SK-N-SH (cell line): ENCODE measurements at regions not wholly inside any gene's neighbourhood (a gene's known extent, or its start where the extent isn't known, plus 50 kb on each side); places are given as distances from the start of the nearest gene placed in this dataset.

Experiments used
- CTCF ChIA-PET: fragments of 300-600, 350-600 bp; formaldehyde crosslinking; extraction: SDS; loops from one replicate; lab custom pipeline; 2021; lab: Yijun Ruan, JAX
- POLR2A ChIA-PET: fragments of 350-600 bp; sonication (Branson Sonifier 250); formaldehyde crosslinking; extraction: SDS; loops from one replicate; lab custom pipeline; 2020; ENCODE audit warnings: antibody characterized with exemption, inconsistent platforms; lab: Yijun Ruan, JAX
- DNase-seq: peaks from one replicate; pipeline ENCODE4 v3.0.0; 2012
- H2AFZ ChIP-seq: fragments of 200-600 bp; sonication (generic); 2 replicates; pipeline ENCODE4 v1.8.1; 2016; ENCODE audit warnings: antibody characterized with exemption, mild to moderate bottlenecking, low read depth
- H3F3A ChIP-seq: fragments of 200-600 bp; sonication (generic); replicated peaks from 2 replicates; pipeline ENCODE3; 2016; ENCODE audit warnings: antibody characterized with exemption, mild to moderate bottlenecking; ENCODE audit not compliant: insufficient read depth
- H3K27ac ChIP-seq, 2 experiments: fragments of 200-500 bp in 1 of 2; fragments of 200-600 bp in 1 of 2; sonication (Bioruptor generic) in 1 of 2; sonication (generic), shearing (Covaris generic) in 1 of 2; 2 replicates each; pipeline versions ENCODE4 v1.5.1 to v1.6.1; 2014 to 2016; ENCODE audit warnings: low read depth in 2 of 2, inconsistent platforms in 1 of 2, low read length in 1 of 2, mild to moderate bottlenecking in 1 of 2, mixed read lengths in 1 of 2
- H3K27me3 ChIP-seq: fragments of 200-600 bp; sonication (generic), shearing (Covaris generic); 2 replicates; pipeline ENCODE4 v1.6.1; 2016; ENCODE audit warnings: mixed run types; ENCODE audit not compliant: insufficient read depth
- H3K36me3 ChIP-seq, 2 experiments: fragments of 200-500 bp in 1 of 2; fragments of 200-600 bp in 1 of 2; sonication (Bioruptor generic) in 1 of 2; sonication (generic) in 1 of 2; replicated peaks in 1 of 2; 2 replicates each; pipeline versions ENCODE3 to v1.5.1; 2014 to 2016; ENCODE audit warnings: low read length in 1 of 2, mild to moderate bottlenecking in 1 of 2; ENCODE audit not compliant: insufficient read depth in 2 of 2, control insufficient read depth in 1 of 2
- H3K4me1 ChIP-seq, 2 experiments: fragments of 200-500 bp in 1 of 2; fragments of 200-600 bp in 1 of 2; sonication (Bioruptor generic) in 1 of 2; sonication (generic), shearing (Covaris generic) in 1 of 2; 2 replicates each; pipeline versions ENCODE4 v1.5.1 to v1.6.1; 2014 to 2016; ENCODE audit warnings: low read depth in 1 of 2, low read length in 1 of 2, mixed run types in 1 of 2; ENCODE audit not compliant: insufficient read depth in 2 of 2, control insufficient read depth in 1 of 2
- H3K4me2 ChIP-seq: fragments of 200-600 bp; sonication (generic), shearing (Covaris generic); 2 replicates; pipeline ENCODE4 v1.6.1; 2017; ENCODE audit warnings: mixed run types
- H3K4me3 ChIP-seq, 2 experiments: fragments of 200-500 bp in 1 of 2; fragments of 200-600 bp in 1 of 2; sonication (Bioruptor generic) in 1 of 2; sonication (generic), shearing (Covaris generic) in 1 of 2; 2 replicates each; pipeline versions ENCODE4 v1.5.1 to v1.8.1; 2014 to 2016; ENCODE audit warnings: low read depth in 2 of 2, inconsistent platforms in 1 of 2, low read length in 1 of 2, mild to moderate bottlenecking in 1 of 2, mixed read lengths in 1 of 2, moderate library complexity in 1 of 2
- H3K79me2 ChIP-seq: fragments of 200-600 bp; sonication (generic); 2 replicates; pipeline ENCODE4 v1.8.1; 2017; ENCODE audit warnings: mild to moderate bottlenecking; ENCODE audit not compliant: insufficient read depth
- H3K9ac ChIP-seq: fragments of 200-600 bp; sonication (generic); 2 replicates; pipeline ENCODE4 v1.6.1; 2017; ENCODE audit warnings: mixed run types
- H3K9me2 ChIP-seq: fragments of 200-600 bp; sonication (generic); 2 replicates; pipeline ENCODE4 v1.6.1; 2017; ENCODE audit warnings: mixed run types
- H3K9me3 ChIP-seq: fragments of 200-600 bp; sonication (generic); 2 replicates; pipeline ENCODE4 v1.6.1; 2017; ENCODE audit warnings: mixed run types, mild to moderate bottlenecking, moderate library complexity
- H4K20me1 ChIP-seq: fragments of 200-600 bp; sonication (generic); 2 replicates; pipeline ENCODE4 v1.6.1; 2017; ENCODE audit warnings: mild to moderate bottlenecking, mixed run types; ENCODE audit not compliant: insufficient read depth
- CHD2 ChIP-seq: fragments of 150-350 bp; IDR thresholded peaks from 2 replicates; pipeline ENCODE4 v1.6.1; 2018; ENCODE audit warnings: low read length; ENCODE audit not compliant: partially characterized antibody
- EZH2phosphoT487 ChIP-seq: fragments of 200-600 bp; sonication (generic); IDR thresholded peaks from 2 replicates; pipeline ENCODE4 v1.6.1; 2017; ENCODE audit warnings: low read depth, mixed run types, mild to moderate bottlenecking, antibody characterized with exemption, moderate library complexity, borderline replicate concordance
- FOXJ3 ChIP-seq: sonication (generic); formaldehyde crosslinking; IDR thresholded peaks from 2 replicates; pipeline ENCODE4 v1.5.1; 2020; ENCODE audit warnings: mild to moderate bottlenecking, missing genetic modification reagents
- GATA2 ChIP-seq: sonication (generic); formaldehyde crosslinking; IDR thresholded peaks from 2 replicates; pipeline ENCODE4 v1.5.0; 2020; ENCODE audit warnings: mild to moderate bottlenecking, missing genetic modification reagents
- IRF3 ChIP-seq: fragments of 150-350 bp; IDR thresholded peaks from 2 replicates; pipeline ENCODE4 v1.6.1; 2016; ENCODE audit warnings: mild to moderate bottlenecking, low read depth, low read length
- MAX ChIP-seq: IDR thresholded peaks from 2 replicates; pipeline ENCODE4 v1.4.0; 2012; ENCODE audit warnings: low read depth
- MXI1 ChIP-seq: IDR thresholded peaks from 2 replicates; pipeline ENCODE4 v1.6.1; 2012; ENCODE audit warnings: mild to moderate bottlenecking, low read depth, low read length, improper control_type of control experiment
- NFIC ChIP-seq: IDR thresholded peaks from 2 replicates; pipeline ENCODE4 v1.4.0; 2012; ENCODE audit warnings: borderline replicate concordance
- NRF1 ChIP-seq: IDR thresholded peaks from 2 replicates; pipeline ENCODE4 v1.6.1; 2012; ENCODE audit warnings: low read depth, mild to moderate bottlenecking, low read length
- POLR2AphosphoS5 ChIP-seq: IDR thresholded peaks from 2 replicates; pipeline ENCODE4 v1.6.1; 2012; ENCODE audit warnings: low read depth, low read length
- RCOR1 ChIP-seq: fragments of 150-350 bp; IDR thresholded peaks from 2 replicates; pipeline ENCODE4 v1.6.1; 2017; ENCODE audit warnings: antibody characterized with exemption, low read length
- REST ChIP-seq: IDR thresholded peaks from 2 replicates; pipeline ENCODE4 v1.6.1; 2012; ENCODE audit warnings: mild to moderate bottlenecking, low read depth, low read length, moderate library complexity
- RXRA ChIP-seq: IDR thresholded peaks from 2 replicates; pipeline ENCODE4 v1.4.0; 2012; ENCODE audit warnings: low read depth, mild to moderate bottlenecking, borderline replicate concordance
- SMC3 ChIP-seq: IDR thresholded peaks from 2 replicates; pipeline ENCODE4 v1.6.1; 2012; ENCODE audit warnings: low read depth, low read length, improper control_type of control experiment
- WGBS: methylation state at CpG from one replicate; pipeline ENCODE4 v1.1.6; 2017; ENCODE audit warnings: low lambda C conversion rate; 5-methylcytosine and 5-hydroxymethylcytosine counted together

- ChIA-PET POLR2A (no interaction called here), CTCF (interaction anchor here (1.2 to 1.5 kb wide), 2 partner anchors 10 to 997 kb away, joined by 3 read pairs; no protein-coding TSS in a partner anchor)
- no peak for DNase-seq
- Histone ChIP-seq H3K9me2 (no peaks in the 10 kb centered on the region), H3K27me3 (no peaks in the 10 kb centered on the region), H3K9me3 (no peaks in the 10 kb centered on the region), H4K20me1 (no peaks in the 10 kb centered on the region), H3K4me2 (no peak overlapping the region), H2AFZ (no peak overlapping the region), H3K4me1 (no peaks in the 10 kb centered on the region; a peak in 1 of 4 replicates), H3K27ac (no peak overlapping the region), H3K4me3 (no peak overlapping the region), H3K36me3 (no peaks in the 10 kb centered on the region), H3K9ac (no peak overlapping the region), H3F3A (no peaks in the 10 kb centered on the region), H3K79me2 (no peaks in the 10 kb centered on the region)
- 26% methylated on average over 9 of the region's 9 CpGs for WGBS
- no peak for TF ChIP-seq REST
These were observed 1014.1 kb upstream of the SEMA6D start for GRCh38 chr15:46703020-46703861.

DNA sequence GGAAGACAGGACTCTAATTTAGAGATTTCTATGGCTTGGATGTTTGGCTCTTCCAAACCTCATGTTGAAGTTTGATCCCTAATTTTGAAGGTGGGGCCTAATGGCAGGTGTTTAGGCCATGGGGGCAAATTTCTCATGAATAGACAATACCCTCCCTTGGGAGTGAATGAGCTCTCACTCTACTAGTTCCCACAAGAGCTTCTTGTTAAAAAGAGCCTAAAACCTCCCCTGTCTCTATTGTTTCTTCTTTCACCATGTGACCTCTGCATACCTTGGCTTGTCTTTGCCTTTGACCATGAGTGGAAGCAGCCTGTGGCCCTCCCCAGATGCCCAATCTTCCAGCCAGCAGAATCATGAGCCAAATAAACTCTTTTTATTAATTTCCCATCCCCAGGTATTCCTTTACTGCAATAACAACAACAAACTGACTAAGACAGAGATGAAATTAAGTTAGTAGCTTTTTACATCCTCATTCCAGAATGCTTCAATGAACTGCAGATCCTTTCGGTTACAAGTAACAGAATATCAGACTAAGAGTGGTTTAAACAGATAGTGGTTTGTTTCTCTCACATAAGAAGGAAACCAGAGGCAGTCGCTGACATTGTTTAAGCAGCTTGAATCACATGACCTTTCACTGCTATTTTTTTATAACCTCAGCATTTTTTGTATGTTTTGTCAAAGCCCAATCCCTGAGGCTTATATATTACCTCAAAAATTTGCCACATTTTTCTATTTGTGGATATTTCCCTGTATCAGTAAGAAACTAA lies 1013.3 kb upstream of the SEMA6D start:
- no peak for DNase-seq
- H3K36me3 ChIP-seq: no peaks in the 10 kb centered on the region
- 30% methylated on average over 2 of the region's 2 CpGs for WGBS
- H4K20me1 ChIP-seq: no peaks in the 10 kb centered on the region
- H3K4me3 ChIP-seq: no peak overlapping the region
- CTCF ChIA-PET: interaction anchor here (1.2 to 1.5 kb wide), 2 partner anchors 9 to 998 kb away, joined by 3 read pairs; no protein-coding TSS in a partner anchor
- H3K27me3 ChIP-seq: no peaks in the 10 kb centered on the region
- H3K79me2 ChIP-seq: no peaks in the 10 kb centered on the region
- H3K4me1 ChIP-seq: no peaks in the 10 kb centered on the region; a peak in 1 of 4 replicates
- H3K9me3 ChIP-seq: no peaks in the 10 kb centered on the region
- no peaks in the 10 kb centered on the region for H3K9me2 ChIP-seq
- POLR2A ChIA-PET: no interaction called here
- H3K9ac ChIP-seq: no peak overlapping the region
- H3K27ac ChIP-seq: no peak overlapping the region
- no peak overlapping the region for H3K4me2 ChIP-seq
- no peak overlapping the region for H2AFZ ChIP-seq
- TF ChIP-seq NFIC (no peak), FOXJ3 (CRISPR knock-in tag) (no peak), MXI1 (no peak), NRF1 (no peak), RXRA (no peak), RCOR1 (no peak), GATA2 (CRISPR knock-in tag) (no peak), POLR2AphosphoS5 (no peak), CHD2 (no peak), MAX (no peak), EZH2phosphoT487 (no peak), IRF3 (no peak), SMC3 (no peak)
- no peaks in the 10 kb centered on the region for H3F3A ChIP-seq
